Caco-2 (cell line): ENCODE measurements at regions not wholly inside any gene's neighbourhood (a gene's known extent, or its start where the extent isn't known, plus 50 kb on each side); places are given as distances from the start of the nearest gene placed in this dataset.

Experiments used
- BruUV-seq: library from RNA; stranded (reverse); fragments of 400-500 nt; replicated peaks from 2 replicates; lab custom pipeline; 2021; lab: Mats Ljungman, UMichigan
- CTCF ChIA-PET: fragments of 300-600 bp; sonication (Branson Sonifier 250); formaldehyde crosslinking; loops from one replicate; lab custom pipeline; 2022; ENCODE audit warnings: antibody characterized with exemption; lab: Charles Lee
- POLR2A ChIA-PET: fragments of 300-600 bp; sonication (Branson Sonifier 250); formaldehyde crosslinking; loops from one replicate; lab custom pipeline; 2022; ENCODE audit warnings: antibody characterized with exemption; lab: Charles Lee
- DNase-seq, 2 experiments: peaks; one replicate each; pipeline versions ENCODE4 v3.0.0 to v3.0.0-alpha.2; 2020 to 2022
- H3K27me3 ChIP-seq: replicated peaks from 2 replicates; pipeline ENCODE4 v1.6.0; 2011; ENCODE audit warnings: low read length; ENCODE audit not compliant: control insufficient read depth, insufficient read depth
- H3K36me3 ChIP-seq: 2 replicates; pipeline ENCODE4 v1.5.1; 2011; ENCODE audit warnings: low read length; ENCODE audit not compliant: control insufficient read depth, insufficient read depth
- H3K4me1 ChIP-seq: fragments of 250-450 bp; sonication (Bioruptor Pico); 2 replicates; pipeline ENCODE4 v1.5.1; 2020; ENCODE audit warnings: mild to moderate bottlenecking
- H3K4me3 ChIP-seq: 2 replicates; pipeline ENCODE4 v1.5.1; 2011; ENCODE audit warnings: low read depth, mild to moderate bottlenecking, control low read depth, low read length
- H3K9me3 ChIP-seq: fragments of 250-450 bp; sonication (Bioruptor Pico); 2 replicates; pipeline ENCODE4 v1.5.1; 2020; ENCODE audit warnings: mild to moderate bottlenecking, moderate library complexity
- H3K27ac Mint-ChIP-seq: one replicate; pipeline ENCODE4 v1.8.0; 2022; ENCODE audit warnings: mixed read lengths; ENCODE audit not compliant: unreplicated experiment
- H3K27me3 Mint-ChIP-seq: one replicate; pipeline ENCODE4 v1.8.0; 2022; ENCODE audit warnings: mixed read lengths; ENCODE audit not compliant: insufficient read depth, unreplicated experiment
- H3K36me3 Mint-ChIP-seq: one replicate; pipeline ENCODE4 v1.8.0; 2022; ENCODE audit warnings: mild to moderate bottlenecking, mixed read lengths; ENCODE audit not compliant: insufficient read depth, unreplicated experiment
- H3K4me1 Mint-ChIP-seq: one replicate; pipeline ENCODE4 v1.8.0; 2022; ENCODE audit warnings: low read depth, mixed read lengths; ENCODE audit not compliant: unreplicated experiment
- H3K4me3 Mint-ChIP-seq: one replicate; pipeline ENCODE4 v1.8.0; 2022; ENCODE audit warnings: mild to moderate bottlenecking, moderate library complexity, mixed read lengths; ENCODE audit not compliant: unreplicated experiment
- H3K9me3 Mint-ChIP-seq: one replicate; pipeline ENCODE4 v1.8.0; 2022; ENCODE audit warnings: mixed read lengths; ENCODE audit not compliant: unreplicated experiment
- CTCF ChIP-seq, 2 experiments: fragments of 200-600 bp in 1 of 2; IDR thresholded peaks; 1 replicate in 1 of 2; 2 replicates in 1 of 2; pipeline versions ENCODE4 v1.5.1 to v1.8.0; 2011 to 2022; ENCODE audit warnings: antibody characterized with exemption in 1 of 2, control low read depth in 1 of 2, inconsistent platforms in 1 of 2, low read depth in 1 of 2, low read length in 1 of 2, mild to moderate bottlenecking in 1 of 2, moderate library complexity in 1 of 2; ENCODE audit not compliant: insufficient read depth in 1 of 2, severe bottlenecking in 1 of 2, unreplicated experiment in 1 of 2
- intact Hi-C: fragments of 100-400 bp; cut with micrococcal nuclease; formaldehyde crosslinking; loops from one replicate; pipeline ENCODE4 v1.10.0; 2022; ENCODE audit not compliant: unreplicated experiment

DNA sequence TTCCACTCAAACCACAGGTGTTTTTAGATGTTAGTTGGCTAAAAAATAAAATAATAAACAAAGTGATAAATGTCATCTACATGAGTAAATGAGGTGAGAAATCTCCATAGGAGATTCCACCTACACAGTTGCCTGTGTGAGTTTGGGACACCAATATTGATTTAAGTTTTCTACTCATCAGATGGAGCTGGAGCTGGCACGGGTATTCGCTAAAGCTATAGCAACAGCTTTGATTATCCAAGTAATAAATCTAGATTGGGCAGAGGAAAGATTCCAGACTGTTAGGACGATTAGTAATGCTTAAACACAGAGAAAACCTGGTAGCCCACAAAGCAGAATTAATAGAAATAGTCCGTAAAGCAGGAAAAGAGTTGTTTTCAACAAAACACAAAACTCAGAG lies 313.9 kb downstream of the PABPC4L start:
- POLR2A ChIA-PET, result no interaction called here
- no peak overlapping the region for H3K27ac Mint-ChIP-seq
- CTCF ChIA-PET, result no interaction called here
- peaks cover 14% of the 10 kb centered on the region for H3K4me1 Mint-ChIP-seq
- no peaks in the 10 kb centered on the region for H3K27me3 ChIP-seq
- no peak for DNase-seq
- H3K36me3 Mint-ChIP-seq, result no peaks in the 10 kb centered on the region
- H3K4me3 Mint-ChIP-seq, result no peak overlapping the region
- no peak overlapping the region for H3K4me3 ChIP-seq
- H3K27me3 Mint-ChIP-seq, result no peaks in the 10 kb centered on the region
- H3K36me3 ChIP-seq, result no peaks in the 10 kb centered on the region
- intact Hi-C loops, result no loop called here
- H3K9me3 Mint-ChIP-seq, result peaks cover 50% of the 10 kb centered on the region
- 0 out of 2 replicates have a peak, but pooled peaks cover 3% of the 10 kb centered on the region for H3K9me3 ChIP-seq
- BruUV-seq, result no TSS peak
- peaks cover 19% of the 10 kb centered on the region for H3K4me1 ChIP-seq
- TF ChIP-seq CTCF (IDR thresholded peaks at IDR 0.05; ENCODE audit: insufficient read depth in 1 of 2, low read depth in 1 of 2, low read length in 1 of 2, severe bottlenecking in 1 of 2, unreplicated experiment in 1 of 2), result no peak

- Mint-ChIP-seq H3K36me3 (no peaks in the 10 kb centered on the region), H3K9me3 (no peaks in the 10 kb centered on the region), H3K27me3 (no peaks in the 10 kb centered on the region), H3K27ac (no peak overlapping the region), H3K4me1 (no peaks in the 10 kb centered on the region), H3K4me3 (no peak overlapping the region)
- no peaks in the 10 kb centered on the region for H3K9me3 ChIP-seq
- no peak for TF ChIP-seq CTCF (IDR thresholded peaks at IDR 0.05; ENCODE audit: insufficient read depth in 1 of 2, low read depth in 1 of 2, low read length in 1 of 2, severe bottlenecking in 1 of 2, unreplicated experiment in 1 of 2)
- ChIA-PET CTCF (no interaction called here), POLR2A (no interaction called here)
- intact Hi-C loops, result no loop called here
- no peaks in the 10 kb centered on the region for H3K36me3 ChIP-seq
- BruUV-seq, result no TSS peak
- H3K4me1 ChIP-seq, result peaks cover 11% of the 10 kb centered on the region
- DNase-seq, result no peak
- no peak overlapping the region for H3K4me3 ChIP-seq
- no peaks in the 10 kb centered on the region for H3K27me3 ChIP-seq
These were observed 332.1 kb downstream of the PABPC4L start for GRCh38 chr4:133869486-133869885.

DNA sequence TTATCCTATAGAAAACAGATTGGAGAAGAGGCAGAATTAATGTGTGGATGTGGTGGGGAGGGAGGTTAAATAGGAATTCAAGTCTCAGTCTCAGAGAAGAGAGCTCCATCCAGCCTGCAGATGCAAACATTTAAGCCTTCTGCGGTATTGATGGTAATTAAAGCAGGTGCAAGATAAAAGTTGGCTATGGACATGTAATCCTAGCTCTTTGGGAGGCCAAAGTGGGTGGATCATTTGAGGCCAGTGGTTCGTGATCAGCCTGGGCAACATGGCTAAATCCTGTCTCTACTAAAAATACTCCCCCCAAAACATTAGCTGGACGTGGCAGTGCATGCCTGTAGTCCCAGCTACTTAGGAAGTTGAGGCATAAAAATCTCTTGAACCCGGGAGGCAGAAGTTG lies 332.7 kb downstream of the PABPC4L start:
- H3K27me3 Mint-ChIP-seq, result no peaks in the 10 kb centered on the region
- CTCF ChIA-PET, result no interaction called here
- Histone ChIP-seq H3K36me3 (no peaks in the 10 kb centered on the region), H3K4me1 (peaks cover 11% of the 10 kb centered on the region), H3K4me3 (no peak overlapping the region), H3K27me3 (no peaks in the 10 kb centered on the region), H3K9me3 (no peaks in the 10 kb centered on the region)
- H3K36me3 Mint-ChIP-seq, result no peaks in the 10 kb centered on the region
- intact Hi-C loops, result no loop called here
- no peak overlapping the region for H3K27ac Mint-ChIP-seq
- H3K4me1 Mint-ChIP-seq, result no peaks in the 10 kb centered on the region
- no peak for DNase-seq
- no peak for TF ChIP-seq CTCF (IDR thresholded peaks at IDR 0.05; ENCODE audit: insufficient read depth in 1 of 2, low read depth in 1 of 2, low read length in 1 of 2, severe bottlenecking in 1 of 2, unreplicated experiment in 1 of 2)
- H3K4me3 Mint-ChIP-seq, result no peak overlapping the region
- no peaks in the 10 kb centered on the region for H3K9me3 Mint-ChIP-seq
- BruUV-seq, result no TSS peak
- POLR2A ChIA-PET, result no interaction called here
